SKM-1 treated with dmso at 0.1 percent for 144 hours (cell line): ENCODE measurements at regions not wholly inside any gene's neighbourhood (a gene's known extent, or its start where the extent isn't known, plus 50 kb on each side); places are given as distances from the start of the nearest gene placed in this dataset.
"Not testable (repeated sequence)": the region's sequence is repeated elsewhere in the genome, so short reads cannot be mapped to it uniquely, and the experiment has no call there.

Experiments
- DNase-seq: peaks from one replicate; lab custom pipeline; 2025; ENCODE audit not compliant: unreplicated experiment; lab: John Stamatoyannopoulos, UW

- DNase-seq = no peak
These were observed 171.6 kb upstream of the PHACTR1 start for GRCh38 chr6:12544821-12545565.

- no peak for DNase-seq
These were observed 170.8 kb upstream of the PHACTR1 start for GRCh38 chr6:12545619-12546409.

GRCh38 chr6:12546410-12547002 is 170.1 kb upstream of the PHACTR1 start:
- DNase-seq = no peak

- DNase-seq = no peak
These were observed 168.0 kb upstream of the PHACTR1 start for GRCh38 chr6:12548526-12548925.

GRCh38 chr6:12549445-12549844 is 167.1 kb upstream of the PHACTR1 start:
- DNase-seq = not testable (repeated sequence)

GRCh38 chr6:12554820-12555219 is 161.7 kb upstream of the PHACTR1 start:
- DNase-seq = not testable (repeated sequence)

GRCh38 chr6:12555267-12555666 is 161.3 kb upstream of the PHACTR1 start:
- DNase-seq = no peak

- no peak for DNase-seq
These were observed 160.8 kb upstream of the PHACTR1 start for GRCh38 chr6:12555781-12556180.

- no peak for DNase-seq
These were observed 158.8 kb upstream of the PHACTR1 start for GRCh38 chr6:12557765-12558164.

GRCh38 chr6:12560315-12560714 is 156.3 kb upstream of the PHACTR1 start:
- DNase-seq = no peak

- no peak for DNase-seq
These were observed 149.9 kb upstream of the PHACTR1 start for GRCh38 chr6:12566618-12567123.

- DNase-seq = no peak
These were observed 148.9 kb upstream of the PHACTR1 start for GRCh38 chr6:12567682-12568081.

- DNase-seq = no peak
These were observed 146.9 kb upstream of the PHACTR1 start for GRCh38 chr6:12569646-12570045.

- no peak for DNase-seq
These were observed 146.0 kb upstream of the PHACTR1 start for GRCh38 chr6:12570461-12571030.

GRCh38 chr6:12572896-12573827 is 143.4 kb upstream of the PHACTR1 start:
- DNase-seq = no peak

- DNase-seq = no peak
These were observed 140.6 kb upstream of the PHACTR1 start for GRCh38 chr6:12575961-12576360.

- no peak for DNase-seq
These were observed 140.2 kb upstream of the PHACTR1 start for GRCh38 chr6:12576389-12576788.

GRCh38 chr6:12577124-12577850 is 139.3 kb upstream of the PHACTR1 start:
- DNase-seq = no peak

- DNase-seq = no peak
These were observed 138.5 kb upstream of the PHACTR1 start for GRCh38 chr6:12578097-12578496.

- DNase-seq = no peak
These were observed 137.8 kb upstream of the PHACTR1 start for GRCh38 chr6:12578751-12579150.
